ENCODE measurements at regions not wholly inside any gene's neighbourhood (a gene's known extent, or its start where the extent isn't known, plus 50 kb on each side); places are given as distances from the start of the nearest gene placed in this dataset.

DNA sequence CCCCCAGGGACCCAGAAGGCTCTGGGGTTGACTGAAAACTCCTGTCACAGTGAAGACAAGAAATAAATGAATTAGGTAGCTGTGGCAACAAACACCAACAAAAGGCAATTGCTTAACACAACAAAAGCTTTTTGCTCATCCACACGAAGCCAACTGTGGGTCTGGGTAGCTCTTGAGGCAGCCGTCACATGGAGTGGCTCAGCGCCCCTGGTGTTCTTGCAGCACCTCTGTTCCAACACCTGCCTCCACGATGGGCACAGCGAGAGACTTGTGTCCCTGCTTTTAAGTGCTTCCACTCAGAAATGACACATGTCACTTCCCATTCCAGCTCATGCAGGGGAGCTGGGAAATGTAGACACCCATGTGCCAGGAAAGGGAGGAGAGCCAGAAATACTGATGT, 364.5 kb upstream of the DUSP10 start:
- TF ChIP-seq POLR2A (IDR thresholded peaks at IDR 0.05; ENCODE audit: borderline replicate concordance, extremely low read depth, insufficient read depth, insufficient read length) (no peak), EGR1 (IDR thresholded peaks at IDR 0.05; ENCODE audit: low read depth) (no peak), ELF1 (IDR thresholded peaks at IDR 0.05; ENCODE audit: borderline replicate concordance, low read depth) (no peak)
- RAD21 ChIA-PET (ENCODE audit: low non-redundant PET in 1 of 2, low total read pairs in 2 of 2, uncharacterized antibody in 2 of 2, unreplicated experiment in 2 of 2) = no interaction called here
- DNase-seq (ENCODE audit: low read depth, low spot score) = no peak
- no peak overlapping the region for H2AFZ ChIP-seq (ENCODE audit: low read depth, low read length, poor library complexity, severe bottlenecking)
- H3K4me1 ChIP-seq (ENCODE audit: control insufficient read depth in 1 of 2, insufficient read depth in 2 of 2, low read length in 2 of 2) = peaks cover 0 to 17% of the 10 kb centered on the region in 2 experiments; a peak in 3 of 4 replicates
- no peaks in the 10 kb centered on the region for H3K36me3 ChIP-seq (ENCODE audit: control insufficient read depth in 1 of 2, insufficient read depth in 2 of 2, low read length in 2 of 2)
- no peak for ATAC-seq
- H3K79me2 ChIP-seq (ENCODE audit: insufficient read depth, low read length) = no peaks in the 10 kb centered on the region
- POLR2A ChIA-PET = no interaction called here
- no peak overlapping the region for H3K4me3 ChIP-seq (replicated peaks in 1 of 2; ENCODE audit: low read depth in 1 of 2, low read length in 2 of 2)
- CTCF ChIA-PET = interaction anchor here (0.7 to 3.2 kb wide), 2 partner anchors 10 to 349 kb away, joined by 4 to 18 read pairs; no protein-coding TSS in a partner anchor
- H4K20me1 ChIP-seq (ENCODE audit: insufficient read depth) = no peaks in the 10 kb centered on the region
- intact Hi-C loops (cut with micrococcal nuclease) = no loop called here
- H3K27ac ChIP-seq (ENCODE audit: low read depth, low read length) = no peak overlapping the region
- no peak overlapping the region for H3K9ac ChIP-seq (ENCODE audit: low read length)
- no peaks in the 10 kb centered on the region for H3K27me3 ChIP-seq (ENCODE audit: insufficient read depth, low read length)
- no peaks in the 10 kb centered on the region for H3K9me3 ChIP-seq (ENCODE audit: control insufficient read depth in 1 of 2, insufficient read depth in 1 of 2, low read depth in 1 of 2, low read length in 2 of 2)
- BruUV-seq (replicated peaks) = no TSS peak
- H3K9me2 ChIP-seq (ENCODE audit: insufficient read depth) = no peaks in the 10 kb centered on the region
- no peak overlapping the region for H3K4me2 ChIP-seq (ENCODE audit: low read length)

- Histone ChIP-seq H3K9ac (ENCODE audit: low read length) (no peak overlapping the region), H3K4me2 (ENCODE audit: low read length) (peak overlapping the region; percentile 49), H3K9me2 (ENCODE audit: insufficient read depth) (no peaks in the 10 kb centered on the region), H3K4me1 (ENCODE audit: control insufficient read depth in 1 of 2, insufficient read depth in 2 of 2, low read length in 2 of 2) (peaks cover 0 to 17% of the 10 kb centered on the region in 2 experiments; a peak in 3 of 4 replicates), H3K27ac (ENCODE audit: low read depth, low read length) (no peak overlapping the region), H3K27me3 (ENCODE audit: insufficient read depth, low read length) (no peaks in the 10 kb centered on the region), H3K36me3 (ENCODE audit: control insufficient read depth in 1 of 2, insufficient read depth in 2 of 2, low read length in 2 of 2) (no peaks in the 10 kb centered on the region), H2AFZ (ENCODE audit: low read depth, low read length, poor library complexity, severe bottlenecking) (no peak overlapping the region), H3K9me3 (ENCODE audit: control insufficient read depth in 1 of 2, insufficient read depth in 1 of 2, low read depth in 1 of 2, low read length in 2 of 2) (no peaks in the 10 kb centered on the region), H3K4me3 (replicated peaks in 1 of 2; ENCODE audit: low read depth in 1 of 2, low read length in 2 of 2) (no peak overlapping the region), H4K20me1 (ENCODE audit: insufficient read depth) (no peaks in the 10 kb centered on the region), H3K79me2 (ENCODE audit: insufficient read depth, low read length) (no peaks in the 10 kb centered on the region)
- ChIA-PET CTCF (interaction anchor here (0.7 to 3.2 kb wide), 3 partner anchors 9 to 349 kb away, joined by 4 to 18 read pairs (median 6); no protein-coding TSS in a partner anchor), RAD21 (ENCODE audit: low non-redundant PET in 1 of 2, low total read pairs in 2 of 2, uncharacterized antibody in 2 of 2, unreplicated experiment in 2 of 2) (no interaction called here), POLR2A (no interaction called here)
- TF ChIP-seq ZBTB33 (IDR thresholded peaks at IDR 0.05; ENCODE audit: extremely low read depth, insufficient replicate concordance, low read length) (no peak), POLR2AphosphoS5 (IDR thresholded peaks at IDR 0.05; ENCODE audit: low read depth, low read length) (no peak), RAD21 (IDR thresholded peaks at IDR 0.05; ENCODE audit: low read depth) (no peak), JUND (IDR thresholded peaks at IDR 0.05) (no peak), SIN3A (IDR thresholded peaks at IDR 0.05; ENCODE audit: low read depth) (no peak), ZFX (IDR thresholded peaks at IDR 0.05) (no peak), EZH2 (IDR thresholded peaks at IDR 0.05) (no peak), ATF3 (IDR thresholded peaks at IDR 0.05) (no peak)
- TF ChIP-seq, protein P1, sequence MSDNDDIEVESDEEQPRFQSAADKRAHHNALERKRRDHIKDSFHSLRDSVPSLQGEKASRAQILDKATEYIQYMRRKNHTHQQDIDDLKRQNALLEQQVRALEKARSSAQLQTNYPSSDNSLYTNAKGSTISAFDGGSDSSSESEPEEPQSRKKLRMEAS (IDR thresholded peaks at IDR 0.05) = no peak
- no peak for ATAC-seq
- no TSS peak for BruUV-seq (replicated peaks)
- intact Hi-C loops (cut with micrococcal nuclease) = no loop called here
- DNase-seq (ENCODE audit: low read depth, low spot score) = no peak
These were observed 364.0 kb upstream of the DUSP10 start for GRCh38 chr1:222105861-222106260.

Measured in HCT116 (cell line).